ENCODE measurements at regions not wholly inside any gene's neighbourhood (a gene's known extent, or its start where the extent isn't known, plus 50 kb on each side); places are given as distances from the start of the nearest gene placed in this dataset.

GRCh38 chr2:196338440-196338839, 167.1 kb upstream of the STK17B start:
- Histone ChIP-seq H4K20me1 (ENCODE audit: insufficient read depth, low read length) (no peaks in the 10 kb centered on the region), H3K9ac (ENCODE audit: insufficient read depth, low read length, poor library complexity, severe bottlenecking) (no peak overlapping the region), H3K4me3 (replicated peaks in 1 of 3; ENCODE audit: low read depth in 2 of 3, low read length in 3 of 3) (no peak overlapping the region), H3K27me3 (ENCODE audit: control insufficient read depth in 2 of 2, insufficient read depth in 2 of 2, low read length in 2 of 2) (no peaks in the 10 kb centered on the region), H3K4me2 (replicated peaks; ENCODE audit: extremely low read depth, low read length, poor library complexity, severe bottlenecking) (no peak overlapping the region), H3K4me1 (ENCODE audit: control insufficient read depth in 1 of 2, insufficient read depth in 2 of 2, low read length in 2 of 2) (no peaks in the 10 kb centered on the region), H3K79me2 (ENCODE audit: insufficient read depth, low read length) (no peaks in the 10 kb centered on the region), H3K27ac (ENCODE audit: low read depth in 1 of 2, low read length in 2 of 2) (no peak overlapping the region), H2AFZ (ENCODE audit: insufficient read depth, low read depth, low read length, poor library complexity, severe bottlenecking) (no peak overlapping the region), H3K36me3 (replicated peaks in 1 of 2; ENCODE audit: control insufficient read depth in 1 of 2, insufficient read depth in 2 of 2, low read length in 2 of 2) (no peaks in the 10 kb centered on the region), H3K9me3 (replicated peaks in 1 of 2; ENCODE audit: control insufficient read depth in 1 of 2, insufficient read depth in 1 of 2, low read length in 2 of 2) (no peaks in the 10 kb centered on the region)
- no peak overlapping the region for H3K27ac Mint-ChIP-seq
- no peak for DNase-seq
- H3K36me3 Mint-ChIP-seq: no peaks in the 10 kb centered on the region
- H3K4me1 Mint-ChIP-seq: no peaks in the 10 kb centered on the region
- TF ChIP-seq CTCF (IDR thresholded peaks at IDR 0.05): no peak
- H3K4me3 Mint-ChIP-seq: no peak overlapping the region
- WGBS (ENCODE audit: insufficient coverage): no CpG with 5 or more reads among the region's 2 CpGs
- intact Hi-C loops (cut with micrococcal nuclease): loop anchor here (2.0 to 10.0 kb wide), 2 partner anchors 204 to 208 kb away; no protein-coding TSS in a partner anchor
- H3K27me3 Mint-ChIP-seq (ENCODE audit: low read depth in 3 of 3): peaks cover 0 to 2% (median 0%) of the 10 kb centered on the region in 3 donors
- H3K9me3 Mint-ChIP-seq: no peaks in the 10 kb centered on the region

DNA sequence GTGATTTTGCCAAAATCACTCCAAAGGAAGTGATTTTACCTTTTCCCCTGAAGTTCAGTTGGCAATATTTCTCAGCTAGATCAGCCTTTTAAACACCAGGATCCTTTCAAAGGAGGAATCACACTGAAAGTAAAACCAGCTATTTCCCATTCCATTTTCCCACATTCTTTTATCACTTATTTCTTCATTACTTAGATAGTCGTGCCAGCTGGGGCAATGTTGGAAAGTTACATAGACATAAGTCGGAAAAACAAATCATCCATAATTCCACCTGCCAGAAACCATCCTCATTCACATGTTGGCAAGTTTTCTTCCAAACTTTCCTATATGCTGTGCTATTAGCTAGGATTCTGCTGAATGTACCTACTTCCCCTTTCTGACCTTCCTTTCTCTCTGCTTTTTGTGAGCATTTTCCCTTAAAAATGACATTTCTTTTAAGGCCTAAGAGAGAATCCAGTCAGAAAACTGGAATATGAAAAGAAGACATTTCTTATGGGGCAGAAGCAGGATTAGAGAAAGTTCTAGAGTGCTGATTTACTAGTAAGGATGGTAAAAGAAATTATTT, 170.0 kb upstream of the STK17B start:
- no peaks in the 10 kb centered on the region for H3K4me1 ChIP-seq (ENCODE audit: control insufficient read depth in 1 of 2, insufficient read depth in 2 of 2, low read length in 2 of 2)
- no peak overlapping the region for H3K4me2 ChIP-seq (replicated peaks; ENCODE audit: extremely low read depth, low read length, poor library complexity, severe bottlenecking)
- TF ChIP-seq CTCF (IDR thresholded peaks at IDR 0.05): no peak
- no peaks in the 10 kb centered on the region for H3K27me3 ChIP-seq (ENCODE audit: control insufficient read depth in 2 of 2, insufficient read depth in 2 of 2, low read length in 2 of 2)
- Mint-ChIP-seq H3K27me3 (ENCODE audit: low read depth in 3 of 3) (peaks cover 0 to 2% (median 0%) of the 10 kb centered on the region in 3 donors), H3K36me3 (no peaks in the 10 kb centered on the region), H3K9me3 (no peaks in the 10 kb centered on the region), H3K4me3 (peak overlapping the region in 1 of 2 donors; percentile 9), H3K27ac (no peak overlapping the region), H3K4me1 (peaks cover 2% of the 10 kb centered on the region)
- no peaks in the 10 kb centered on the region for H3K36me3 ChIP-seq (replicated peaks in 1 of 2; ENCODE audit: control insufficient read depth in 1 of 2, insufficient read depth in 2 of 2, low read length in 2 of 2)
- H3K9me3 ChIP-seq (replicated peaks in 1 of 2; ENCODE audit: control insufficient read depth in 1 of 2, insufficient read depth in 1 of 2, low read length in 2 of 2): no peaks in the 10 kb centered on the region
- peak overlapping the region; percentile 6 for H2AFZ ChIP-seq (ENCODE audit: insufficient read depth, low read depth, low read length, poor library complexity, severe bottlenecking)
- no peaks in the 10 kb centered on the region for H4K20me1 ChIP-seq (ENCODE audit: insufficient read depth, low read length)
- 100% methylated on average over 1 of the region's 2 CpGs for WGBS (ENCODE audit: insufficient coverage)
- intact Hi-C loops (cut with micrococcal nuclease): no loop called here
- no peak overlapping the region for H3K9ac ChIP-seq (ENCODE audit: insufficient read depth, low read length, poor library complexity, severe bottlenecking)
- H3K79me2 ChIP-seq (ENCODE audit: insufficient read depth, low read length): no peaks in the 10 kb centered on the region
- no peak overlapping the region for H3K4me3 ChIP-seq (replicated peaks in 1 of 3; ENCODE audit: low read depth in 2 of 3, low read length in 3 of 3)
- H3K27ac ChIP-seq (ENCODE audit: low read depth in 1 of 2, low read length in 2 of 2): no peak overlapping the region
- no peak for DNase-seq

All from CD14-positive monocyte (primary cell).